ENCODE measurements at regions not wholly inside any gene's neighbourhood (a gene's known extent, or its start where the extent isn't known, plus 50 kb on each side); places are given as distances from the start of the nearest gene placed in this dataset.

GRCh38 chr13:109333893-109334651, 452.3 kb downstream of the IRS2 start:
- Histone ChIP-seq H3K4me3 (ENCODE audit: low read length) (no peak overlapping the region), H3K4me2 (ENCODE audit: low read length) (no peak overlapping the region), H3K4me1 (ENCODE audit: control insufficient read depth, insufficient read depth, low read length) (peaks cover 36% of the 10 kb centered on the region), H3K27me3 (ENCODE audit: control insufficient read depth, insufficient read depth, low read length) (no peaks in the 10 kb centered on the region), H3K9ac (ENCODE audit: low read depth, low read length) (no peak overlapping the region), H3K36me3 (ENCODE audit: insufficient read depth, low read length) (no peaks in the 10 kb centered on the region), H3K9me3 (replicated peaks; ENCODE audit: low read length) (no peaks in the 10 kb centered on the region)

- H3K9ac ChIP-seq (ENCODE audit: low read depth, low read length): peak overlapping the region; percentile 67
- H3K4me2 ChIP-seq (ENCODE audit: low read length): peak overlapping the region; percentile 18
- no peaks in the 10 kb centered on the region for H3K9me3 ChIP-seq (replicated peaks; ENCODE audit: low read length)
Measured at GRCh38 chr13:109332506-109333499, 453.6 kb downstream of the IRS2 start.

GRCh38 chr13:109331898-109332297, 454.5 kb downstream of the IRS2 start:
- H3K4me2 ChIP-seq (ENCODE audit: low read length): peak overlapping the region; percentile 18
- no peaks in the 10 kb centered on the region for H3K27me3 ChIP-seq (ENCODE audit: control insufficient read depth, insufficient read depth, low read length)
- peak overlapping the region; percentile 67 for H3K9ac ChIP-seq (ENCODE audit: low read depth, low read length)

More at GRCh38 chr13:109332506-109333499, 453.6 kb downstream of the IRS2 start:
- Histone ChIP-seq H3K4me3 (ENCODE audit: low read length) (no peak overlapping the region), H3K27me3 (ENCODE audit: control insufficient read depth, insufficient read depth, low read length) (no peaks in the 10 kb centered on the region), H3K36me3 (ENCODE audit: insufficient read depth, low read length) (no peaks in the 10 kb centered on the region), H3K4me1 (ENCODE audit: control insufficient read depth, insufficient read depth, low read length) (peaks cover 36% of the 10 kb centered on the region)

GRCh38 chr13:109331011-109331433, 455.4 kb downstream of the IRS2 start:
- Histone ChIP-seq H3K27me3 (ENCODE audit: control insufficient read depth, insufficient read depth, low read length) (no peaks in the 10 kb centered on the region), H3K9ac (ENCODE audit: low read depth, low read length) (no peak overlapping the region), H3K4me3 (ENCODE audit: low read length) (no peak overlapping the region), H3K9me3 (replicated peaks; ENCODE audit: low read length) (no peaks in the 10 kb centered on the region), H3K4me2 (ENCODE audit: low read length) (no peak overlapping the region), H3K36me3 (ENCODE audit: insufficient read depth, low read length) (no peaks in the 10 kb centered on the region), H3K4me1 (ENCODE audit: control insufficient read depth, insufficient read depth, low read length) (peaks cover 22% of the 10 kb centered on the region)

More at GRCh38 chr13:109331898-109332297, 454.5 kb downstream of the IRS2 start:
- Histone ChIP-seq H3K4me3 (ENCODE audit: low read length) (no peak overlapping the region), H3K9me3 (replicated peaks; ENCODE audit: low read length) (no peaks in the 10 kb centered on the region), H3K4me1 (ENCODE audit: control insufficient read depth, insufficient read depth, low read length) (peaks cover 30% of the 10 kb centered on the region), H3K36me3 (ENCODE audit: insufficient read depth, low read length) (no peaks in the 10 kb centered on the region)

GRCh38 chr13:109330123-109330522, 456.3 kb downstream of the IRS2 start:
- no peak overlapping the region for H3K9ac ChIP-seq (ENCODE audit: low read depth, low read length)
- H3K36me3 ChIP-seq (ENCODE audit: insufficient read depth, low read length): no peaks in the 10 kb centered on the region
- no peaks in the 10 kb centered on the region for H3K9me3 ChIP-seq (replicated peaks; ENCODE audit: low read length)
- peaks cover 20% of the 10 kb centered on the region for H3K4me1 ChIP-seq (ENCODE audit: control insufficient read depth, insufficient read depth, low read length)
- H3K27me3 ChIP-seq (ENCODE audit: control insufficient read depth, insufficient read depth, low read length): no peaks in the 10 kb centered on the region
- H3K4me3 ChIP-seq (ENCODE audit: low read length): no peak overlapping the region
- H3K4me2 ChIP-seq (ENCODE audit: low read length): no peak overlapping the region

GRCh38 chr13:109329175-109329574, 457.2 kb downstream of the IRS2 start:
- no peaks in the 10 kb centered on the region for H3K9me3 ChIP-seq (replicated peaks; ENCODE audit: low read length)
- no peak overlapping the region for H3K4me2 ChIP-seq (ENCODE audit: low read length)
- no peaks in the 10 kb centered on the region for H3K27me3 ChIP-seq (ENCODE audit: control insufficient read depth, insufficient read depth, low read length)
- H3K9ac ChIP-seq (ENCODE audit: low read depth, low read length): no peak overlapping the region
- peaks cover 20% of the 10 kb centered on the region for H3K4me1 ChIP-seq (ENCODE audit: control insufficient read depth, insufficient read depth, low read length)
- no peaks in the 10 kb centered on the region for H3K36me3 ChIP-seq (ENCODE audit: insufficient read depth, low read length)
- H3K4me3 ChIP-seq (ENCODE audit: low read length): no peak overlapping the region

- H3K4me1 ChIP-seq (ENCODE audit: control insufficient read depth, insufficient read depth, low read length): peaks cover 11% of the 10 kb centered on the region
- no peak overlapping the region for H3K4me2 ChIP-seq (ENCODE audit: low read length)
- no peaks in the 10 kb centered on the region for H3K9me3 ChIP-seq (replicated peaks; ENCODE audit: low read length)
Measured at GRCh38 chr13:109326601-109327000, 459.8 kb downstream of the IRS2 start.

GRCh38 chr13:109323338-109323737, 463.0 kb downstream of the IRS2 start:
- H3K4me2 ChIP-seq (ENCODE audit: low read length): no peak overlapping the region
- no peak overlapping the region for H3K4me3 ChIP-seq (ENCODE audit: low read length)
- no peaks in the 10 kb centered on the region for H3K9me3 ChIP-seq (replicated peaks; ENCODE audit: low read length)
- no peaks in the 10 kb centered on the region for H3K36me3 ChIP-seq (ENCODE audit: insufficient read depth, low read length)
- no peaks in the 10 kb centered on the region for H3K4me1 ChIP-seq (ENCODE audit: control insufficient read depth, insufficient read depth, low read length)
- no peaks in the 10 kb centered on the region for H3K27me3 ChIP-seq (ENCODE audit: control insufficient read depth, insufficient read depth, low read length)
- H3K9ac ChIP-seq (ENCODE audit: low read depth, low read length): no peak overlapping the region

More at GRCh38 chr13:109326601-109327000, 459.8 kb downstream of the IRS2 start:
- no peak overlapping the region for H3K4me3 ChIP-seq (ENCODE audit: low read length)
- no peaks in the 10 kb centered on the region for H3K36me3 ChIP-seq (ENCODE audit: insufficient read depth, low read length)
- H3K27me3 ChIP-seq (ENCODE audit: control insufficient read depth, insufficient read depth, low read length): no peaks in the 10 kb centered on the region
- H3K9ac ChIP-seq (ENCODE audit: low read depth, low read length): no peak overlapping the region

- Histone ChIP-seq H3K4me1 (ENCODE audit: control insufficient read depth, insufficient read depth, low read length) (no peaks in the 10 kb centered on the region), H3K4me2 (ENCODE audit: low read length) (no peak overlapping the region), H3K4me3 (ENCODE audit: low read length) (no peak overlapping the region), H3K9ac (ENCODE audit: low read depth, low read length) (no peak overlapping the region), H3K9me3 (replicated peaks; ENCODE audit: low read length) (no peaks in the 10 kb centered on the region), H3K36me3 (ENCODE audit: insufficient read depth, low read length) (no peaks in the 10 kb centered on the region), H3K27me3 (ENCODE audit: control insufficient read depth, insufficient read depth, low read length) (no peaks in the 10 kb centered on the region)
Measured at GRCh38 chr13:109318945-109319590, 467.3 kb downstream of the IRS2 start.

- H3K27me3 ChIP-seq (ENCODE audit: control insufficient read depth, insufficient read depth, low read length): no peaks in the 10 kb centered on the region
- H3K4me2 ChIP-seq (ENCODE audit: low read length): no peak overlapping the region
- H3K4me1 ChIP-seq (ENCODE audit: control insufficient read depth, insufficient read depth, low read length): no peaks in the 10 kb centered on the region
- H3K4me3 ChIP-seq (ENCODE audit: low read length): no peak overlapping the region
- no peak overlapping the region for H3K9ac ChIP-seq (ENCODE audit: low read depth, low read length)
- H3K36me3 ChIP-seq (ENCODE audit: insufficient read depth, low read length): no peaks in the 10 kb centered on the region
- no peaks in the 10 kb centered on the region for H3K9me3 ChIP-seq (replicated peaks; ENCODE audit: low read length)
Measured at GRCh38 chr13:109315481-109315880, 470.9 kb downstream of the IRS2 start.

GRCh38 chr13:109314101-109314500, 472.3 kb downstream of the IRS2 start:
- no peaks in the 10 kb centered on the region for H3K9me3 ChIP-seq (replicated peaks; ENCODE audit: low read length)
- H3K4me1 ChIP-seq (ENCODE audit: control insufficient read depth, insufficient read depth, low read length): no peaks in the 10 kb centered on the region
- H3K9ac ChIP-seq (ENCODE audit: low read depth, low read length): no peak overlapping the region
- no peaks in the 10 kb centered on the region for H3K36me3 ChIP-seq (ENCODE audit: insufficient read depth, low read length)
- no peak overlapping the region for H3K4me2 ChIP-seq (ENCODE audit: low read length)
- H3K27me3 ChIP-seq (ENCODE audit: control insufficient read depth, insufficient read depth, low read length): no peaks in the 10 kb centered on the region
- H3K4me3 ChIP-seq (ENCODE audit: low read length): no peak overlapping the region

Measured in skeletal muscle satellite cell (primary cell).